Neutrophil (primary cell): ENCODE measurements at regions not wholly inside any gene's neighbourhood (a gene's known extent, or its start where the extent isn't known, plus 50 kb on each side); places are given as distances from the start of the nearest gene placed in this dataset.

Experiments used
- H3K27ac ChIP-seq: fragments of 200-600 bp; sonication (generic); 2 replicates; pipeline ENCODE4 v1.5.1; 2016; ENCODE audit warnings: mild to moderate bottlenecking, moderate library complexity
- H3K27me3 ChIP-seq: fragments of 200-600 bp; sonication (generic); 2 replicates; pipeline ENCODE4 v1.6.0; 2016; ENCODE audit warnings: mild to moderate bottlenecking
- H3K36me3 ChIP-seq: fragments of 200-600 bp; sonication (generic); 2 replicates; pipeline ENCODE4 v1.5.1; 2017
- H3K4me1 ChIP-seq, 2 experiments: fragments of 200-600 bp in 1 of 2; sonication (generic) in 1 of 2; 1 replicate in 1 of 2; 2 replicates in 1 of 2; pipeline versions ENCODE4 v1.5.1 to v1.6.1; 2013 to 2016; ENCODE audit warnings: low read depth in 1 of 2, low read length in 1 of 2, mild to moderate bottlenecking in 1 of 2, moderate library complexity in 1 of 2; ENCODE audit not compliant: control insufficient read depth in 1 of 2, insufficient read depth in 1 of 2
- H3K4me3 ChIP-seq, 2 experiments: fragments of 200-600 bp in 1 of 2; sonication (generic) in 1 of 2; 1 replicate in 1 of 2; 2 replicates in 1 of 2; pipeline ENCODE4 v1.5.1; 2013 to 2016; ENCODE audit warnings: low read depth in 1 of 2, low read length in 1 of 2, mild to moderate bottlenecking in 1 of 2, moderate library complexity in 1 of 2
- H3K9me3 ChIP-seq: fragments of 200-600 bp; sonication (generic); 2 replicates; pipeline ENCODE4 v1.5.1; 2016
- TF ChIP-seq, protein P1 (sequence below): fragments of 200-600 bp; sonication (generic); IDR thresholded peaks from 2 replicates; pipeline ENCODE4 v1.5.1; 2016; ENCODE audit warnings: antibody characterized with exemption

DNA sequence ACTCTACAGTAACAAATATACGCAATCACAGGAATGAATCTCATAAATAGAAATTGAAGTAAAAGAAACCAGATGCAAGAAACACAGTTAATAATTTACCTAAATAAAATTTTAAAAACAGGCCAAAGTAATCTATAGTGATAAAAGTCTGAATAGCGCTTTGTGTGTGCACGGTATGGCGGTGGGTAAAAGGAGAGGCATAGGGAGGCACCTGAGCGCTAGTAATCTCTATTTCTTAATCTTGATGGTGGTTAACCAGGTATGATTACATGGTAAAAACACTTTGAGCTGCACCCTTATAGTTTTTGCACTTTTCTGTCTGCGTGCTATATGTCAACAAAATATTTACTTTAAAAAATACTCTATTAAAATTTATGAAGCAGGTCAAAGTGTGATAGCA, 198.1 kb upstream of the SATB1 start:
- no peak overlapping the region for H3K4me3 ChIP-seq
- no peaks in the 10 kb centered on the region for H3K9me3 ChIP-seq
- no peaks in the 10 kb centered on the region for H3K27me3 ChIP-seq
- H3K27ac ChIP-seq, result no peak overlapping the region
- no peaks in the 10 kb centered on the region for H3K36me3 ChIP-seq
- H3K4me1 ChIP-seq, result no peaks in the 10 kb centered on the region
- TF ChIP-seq, protein P1, sequence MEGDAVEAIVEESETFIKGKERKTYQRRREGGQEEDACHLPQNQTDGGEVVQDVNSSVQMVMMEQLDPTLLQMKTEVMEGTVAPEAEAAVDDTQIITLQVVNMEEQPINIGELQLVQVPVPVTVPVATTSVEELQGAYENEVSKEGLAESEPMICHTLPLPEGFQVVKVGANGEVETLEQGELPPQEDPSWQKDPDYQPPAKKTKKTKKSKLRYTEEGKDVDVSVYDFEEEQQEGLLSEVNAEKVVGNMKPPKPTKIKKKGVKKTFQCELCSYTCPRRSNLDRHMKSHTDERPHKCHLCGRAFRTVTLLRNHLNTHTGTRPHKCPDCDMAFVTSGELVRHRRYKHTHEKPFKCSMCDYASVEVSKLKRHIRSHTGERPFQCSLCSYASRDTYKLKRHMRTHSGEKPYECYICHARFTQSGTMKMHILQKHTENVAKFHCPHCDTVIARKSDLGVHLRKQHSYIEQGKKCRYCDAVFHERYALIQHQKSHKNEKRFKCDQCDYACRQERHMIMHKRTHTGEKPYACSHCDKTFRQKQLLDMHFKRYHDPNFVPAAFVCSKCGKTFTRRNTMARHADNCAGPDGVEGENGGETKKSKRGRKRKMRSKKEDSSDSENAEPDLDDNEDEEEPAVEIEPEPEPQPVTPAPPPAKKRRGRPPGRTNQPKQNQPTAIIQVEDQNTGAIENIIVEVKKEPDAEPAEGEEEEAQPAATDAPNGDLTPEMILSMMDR, result no peak

DNA sequence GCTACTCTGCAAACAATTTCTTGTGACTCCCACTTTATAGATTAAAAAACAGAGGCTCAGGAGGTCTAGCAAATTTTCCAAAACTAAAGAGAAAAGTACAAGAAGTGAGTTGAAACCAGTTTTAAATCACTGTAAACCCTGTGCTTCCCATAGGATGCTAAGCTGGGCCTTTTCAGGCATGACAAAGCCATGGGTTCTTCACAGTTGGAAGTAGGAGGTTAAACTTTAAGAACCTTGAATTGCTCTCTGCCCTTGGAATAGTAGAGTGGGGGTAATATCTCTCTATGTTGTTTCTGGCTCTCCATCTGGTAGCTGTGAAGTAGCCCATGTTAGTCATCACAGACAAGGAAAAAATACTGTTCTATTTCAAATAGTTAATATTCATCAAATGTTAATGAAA, 193.6 kb upstream of the SATB1 start:
- Histone ChIP-seq H3K27ac (no peak overlapping the region), H3K4me1 (no peaks in the 10 kb centered on the region), H3K36me3 (no peaks in the 10 kb centered on the region), H3K4me3 (no peak overlapping the region), H3K9me3 (no peaks in the 10 kb centered on the region), H3K27me3 (no peaks in the 10 kb centered on the region)
- TF ChIP-seq, protein P1, result no peak

DNA sequence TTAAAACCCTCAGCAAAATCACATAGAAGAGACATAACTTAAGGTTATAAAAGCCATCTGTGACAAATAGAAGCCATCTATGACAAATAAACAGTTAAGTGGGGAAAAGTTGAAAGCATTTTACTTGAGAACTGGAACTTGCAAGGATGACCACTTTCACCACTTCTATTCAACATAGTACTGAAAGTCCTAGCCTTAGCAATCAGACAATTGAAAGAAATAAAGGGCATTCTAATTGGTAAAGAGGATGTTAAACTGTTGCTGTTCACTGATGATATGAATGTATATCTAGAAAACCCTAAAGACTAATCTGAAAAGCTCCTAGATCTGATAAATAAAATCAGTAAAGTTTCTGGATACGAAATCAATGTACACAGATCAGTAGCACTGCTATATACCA, 186.9 kb upstream of the SATB1 start:
- Histone ChIP-seq H3K9me3 (no peaks in the 10 kb centered on the region), H3K27me3 (no peaks in the 10 kb centered on the region), H3K27ac (no peak overlapping the region), H3K4me3 (no peak overlapping the region), H3K36me3 (no peaks in the 10 kb centered on the region), H3K4me1 (no peaks in the 10 kb centered on the region)
- TF ChIP-seq, protein P1, result no peak

DNA sequence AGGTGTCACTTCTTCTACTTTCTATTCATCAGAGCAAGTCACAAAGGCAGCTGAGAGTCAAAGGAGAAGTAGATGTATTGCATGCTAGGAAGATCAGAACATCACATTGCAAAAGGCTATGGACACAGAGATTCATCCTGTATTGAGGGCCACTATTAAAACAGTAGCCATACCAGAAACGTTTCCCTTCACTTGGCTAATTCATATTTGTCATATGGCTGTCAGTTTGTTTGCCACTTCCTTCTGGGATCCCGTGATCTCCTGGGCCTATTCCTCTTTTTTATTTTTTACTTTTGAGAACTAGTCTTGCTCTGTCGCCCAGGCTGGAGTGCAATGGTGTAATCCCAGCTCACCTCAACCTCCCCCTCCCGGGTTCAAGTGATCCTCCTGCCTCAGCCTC, 184.0 kb upstream of the SATB1 start:
- Histone ChIP-seq H3K9me3 (no peaks in the 10 kb centered on the region), H3K4me3 (no peak overlapping the region), H3K4me1 (no peaks in the 10 kb centered on the region), H3K27me3 (no peaks in the 10 kb centered on the region), H3K36me3 (no peaks in the 10 kb centered on the region), H3K27ac (no peak overlapping the region)
- TF ChIP-seq, protein P1, result no peak

DNA sequence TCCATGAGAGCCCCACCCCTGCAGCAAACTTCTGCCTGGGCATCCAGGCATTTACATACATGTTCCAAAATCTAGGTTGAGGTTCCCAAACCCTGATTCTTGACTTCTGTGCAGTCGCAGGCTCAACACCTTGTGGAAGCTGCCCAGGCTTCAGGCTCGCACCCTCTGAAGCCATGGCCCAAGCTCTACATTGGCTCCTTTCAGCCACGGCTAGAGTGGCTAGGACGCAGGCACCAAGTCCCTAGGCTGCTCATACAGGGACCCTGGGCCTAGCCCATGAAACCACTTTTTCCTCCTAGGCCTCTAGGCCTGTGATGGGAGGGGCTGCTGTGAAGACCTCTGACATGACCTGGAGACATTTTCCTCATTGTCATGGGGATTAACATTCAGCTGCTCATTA, 172.8 kb upstream of the SATB1 start:
- H3K36me3 ChIP-seq, result no peaks in the 10 kb centered on the region
- no peaks in the 10 kb centered on the region for H3K9me3 ChIP-seq
- peaks cover 3 to 6% of the 10 kb centered on the region in 2 experiments for H3K4me1 ChIP-seq
- H3K27me3 ChIP-seq, result no peaks in the 10 kb centered on the region
- H3K4me3 ChIP-seq, result no peak overlapping the region
- H3K27ac ChIP-seq, result no peak overlapping the region
- TF ChIP-seq, protein P1, result no peak

DNA sequence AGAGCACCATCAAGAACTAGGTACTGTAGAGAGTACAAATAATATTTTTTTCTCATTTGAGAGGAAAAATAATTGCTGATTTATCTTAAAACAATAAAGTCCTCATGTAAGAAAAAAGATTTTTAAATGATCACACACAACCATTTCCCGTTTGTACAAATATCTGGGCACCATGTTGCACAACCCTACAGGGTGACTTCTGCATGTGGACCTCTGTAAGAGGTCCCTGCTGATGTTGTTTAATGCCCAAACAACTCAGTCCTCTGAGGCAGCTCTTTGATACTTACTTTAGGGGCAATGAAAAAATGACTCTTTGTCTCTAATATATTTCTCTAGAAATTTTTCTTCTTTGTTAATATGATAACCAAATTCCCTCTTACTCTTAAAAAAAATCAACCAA, 168.1 kb upstream of the SATB1 start:
- H3K4me3 ChIP-seq, result no peak overlapping the region
- H3K36me3 ChIP-seq, result no peaks in the 10 kb centered on the region
- TF ChIP-seq, protein P1, result no peak
- H3K27me3 ChIP-seq, result no peaks in the 10 kb centered on the region
- H3K9me3 ChIP-seq, result no peaks in the 10 kb centered on the region
- H3K4me1 ChIP-seq, result peaks cover 3 to 14% of the 10 kb centered on the region in 2 experiments
- peak overlapping the region; percentile 61 for H3K27ac ChIP-seq
